SK-N-MC (cell line): ENCODE measurements at regions not wholly inside any gene's neighbourhood (a gene's known extent, or its start where the extent isn't known, plus 50 kb on each side); places are given as distances from the start of the nearest gene placed in this dataset.

Source experiments
- EZH2 ChIP-seq: fragments of 200-600 bp; sonication (generic); IDR thresholded peaks from one replicate; pipeline ENCODE4 v1.6.1; 2017; ENCODE audit warnings: antibody characterized with exemption
- POLR2AphosphoS5 ChIP-seq: IDR thresholded peaks from 2 replicates; pipeline ENCODE4 v1.6.1; 2012; ENCODE audit warnings: mild to moderate bottlenecking, low read depth, low read length, borderline replicate concordance

GRCh38 chr4:56247646-56248045 lies 139.6 kb downstream of the AASDH start:
- TF ChIP-seq POLR2AphosphoS5 = no peak
- no peak for TF ChIP-seq EZH2
